OCI-LY1 (cell line): ENCODE measurements at regions not wholly inside any gene's neighbourhood (a gene's known extent, or its start where the extent isn't known, plus 50 kb on each side); places are given as distances from the start of the nearest gene placed in this dataset.
"Not testable (repeated sequence)": the region's sequence is repeated elsewhere in the genome, so short reads cannot be mapped to it uniquely, and the experiment has no call there.

Experiments used
- H2AFZ ChIP-seq: fragments of 200-600 bp; sonication (generic), shearing (Covaris generic); 2 replicates; pipeline ENCODE4 v1.6.0; 2014; ENCODE audit warnings: antibody characterized with exemption, mild to moderate bottlenecking, low read length
- H3F3A ChIP-seq: fragments of 200-600 bp; sonication (generic), shearing (Covaris generic); 2 replicates; pipeline ENCODE4 v1.6.0; 2014; ENCODE audit warnings: mild to moderate bottlenecking, antibody characterized with exemption, low read length, moderate library complexity; ENCODE audit not compliant: insufficient read depth
- H3K27ac ChIP-seq: fragments of 200-600 bp; sonication (generic); 2 replicates; pipeline ENCODE4 v1.5.1; 2014; ENCODE audit warnings: low read length, mixed run types, mild to moderate bottlenecking, low read depth; ENCODE audit not compliant: poor library complexity, severe bottlenecking
- H3K27me3 ChIP-seq: fragments of 200-600 bp; sonication (generic); 2 replicates; pipeline ENCODE4 v1.6.0; 2014; ENCODE audit warnings: antibody characterized with exemption, mild to moderate bottlenecking, low read length, moderate library complexity; ENCODE audit not compliant: insufficient read depth
- H3K36me3 ChIP-seq: fragments of 200-600 bp; sonication (generic); 2 replicates; pipeline ENCODE4 v1.6.1; 2014; ENCODE audit warnings: mild to moderate bottlenecking, antibody characterized with exemption, low read length, moderate library complexity, mixed read lengths; ENCODE audit not compliant: insufficient read depth
- H3K4me1 ChIP-seq: fragments of 200-600 bp; sonication (generic); 2 replicates; pipeline ENCODE4 v1.5.1; 2014; ENCODE audit warnings: mild to moderate bottlenecking, low read length, moderate library complexity; ENCODE audit not compliant: insufficient read depth, severe bottlenecking
- H3K4me2 ChIP-seq: fragments of 200-600 bp; sonication (generic), shearing (Covaris generic); 2 replicates; pipeline ENCODE4 v1.6.1; 2014; ENCODE audit warnings: low read length
- H3K4me3 ChIP-seq: fragments of 200-600 bp; sonication (generic); 2 replicates; pipeline ENCODE4 v1.5.1; 2014; ENCODE audit warnings: low read length, low read depth, mild to moderate bottlenecking, mixed read lengths; ENCODE audit not compliant: poor library complexity, severe bottlenecking
- H3K79me2 ChIP-seq: fragments of 200-600 bp; shearing (Covaris generic); 2 replicates; pipeline ENCODE4 v1.6.1; 2016; ENCODE audit warnings: mixed run types, low read length, mixed read lengths; ENCODE audit not compliant: insufficient read depth
- H3K9ac ChIP-seq: fragments of 200-600 bp; sonication (generic), shearing (Covaris generic); 2 replicates; pipeline ENCODE4 v1.6.1; 2014; ENCODE audit warnings: mild to moderate bottlenecking, low read length, mixed read lengths
- H3K9me2 ChIP-seq: fragments of 200-600 bp; sonication (generic), shearing (Covaris generic); 2 replicates; pipeline ENCODE4 v1.6.1; 2014; ENCODE audit warnings: low read depth, mild to moderate bottlenecking, low read length, mixed read lengths
- H3K9me3 ChIP-seq: fragments of 200-600 bp; shearing (Covaris generic); 2 replicates; pipeline ENCODE4 v1.6.1; 2014; ENCODE audit warnings: low read length, mixed read lengths
- H4K20me1 ChIP-seq: fragments of 200-600 bp; sonication (generic), shearing (Covaris generic); 2 replicates; pipeline ENCODE4 v1.6.0; 2016; ENCODE audit warnings: mild to moderate bottlenecking, low read length; ENCODE audit not compliant: insufficient read depth
- CTCF ChIP-seq: fragments of 200-600 bp; sonication (generic), shearing (Covaris generic); IDR thresholded peaks from 2 replicates; pipeline ENCODE4 v1.5.1; 2017; ENCODE audit warnings: mild to moderate bottlenecking, antibody characterized with exemption, low read length, moderate library complexity, mixed read lengths
- EZH2 ChIP-seq: fragments of 200-600 bp; sonication (generic), shearing (Covaris generic); IDR thresholded peaks from 2 replicates; pipeline ENCODE4 v1.8.0; 2017; ENCODE audit warnings: borderline replicate concordance, mixed run types, mild to moderate bottlenecking, antibody characterized with exemption, low read length, moderate library complexity, mixed read lengths

- H4K20me1 ChIP-seq, result no peaks in the 10 kb centered on the region
- no peak overlapping the region for H3K4me2 ChIP-seq
- no peaks in the 10 kb centered on the region for H3K27me3 ChIP-seq
- no peak overlapping the region for H3K9ac ChIP-seq
- H3K27ac ChIP-seq, result no peak overlapping the region
- no peaks in the 10 kb centered on the region for H3K9me3 ChIP-seq
- H3K4me1 ChIP-seq, result no peaks in the 10 kb centered on the region
- no peaks in the 10 kb centered on the region for H3K9me2 ChIP-seq
- H3K79me2 ChIP-seq, result no peaks in the 10 kb centered on the region
- TF ChIP-seq EZH2 (no peak), CTCF (no peak)
- H3K36me3 ChIP-seq, result no peaks in the 10 kb centered on the region
- no peak overlapping the region for H3K4me3 ChIP-seq
- no peaks in the 10 kb centered on the region for H3F3A ChIP-seq
- H2AFZ ChIP-seq, result no peak overlapping the region
Measured at GRCh38 chr11:23778971-23779370, 717.9 kb upstream of the LUZP2 start.

- Histone ChIP-seq H3F3A (no peaks in the 10 kb centered on the region), H3K9me3 (no peaks in the 10 kb centered on the region), H3K27me3 (no peaks in the 10 kb centered on the region), H3K36me3 (no peaks in the 10 kb centered on the region), H3K79me2 (no peaks in the 10 kb centered on the region), H2AFZ (no peak overlapping the region), H3K9ac (no peak overlapping the region), H3K9me2 (no peaks in the 10 kb centered on the region), H3K4me2 (no peak overlapping the region), H3K4me1 (no peaks in the 10 kb centered on the region), H4K20me1 (no peaks in the 10 kb centered on the region), H3K27ac (no peak overlapping the region), H3K4me3 (no peak overlapping the region)
- TF ChIP-seq CTCF (no peak), EZH2 (no peak)
Measured at GRCh38 chr11:23780231-23780630, 716.6 kb upstream of the LUZP2 start.

GRCh38 chr11:23781803-23782560 is 714.9 kb upstream of the LUZP2 start:
- H2AFZ ChIP-seq, result no peak overlapping the region
- no peaks in the 10 kb centered on the region for H3K9me3 ChIP-seq
- no peaks in the 10 kb centered on the region for H3K36me3 ChIP-seq
- H3K4me3 ChIP-seq, result no peak overlapping the region
- no peaks in the 10 kb centered on the region for H3K27me3 ChIP-seq
- H4K20me1 ChIP-seq, result no peaks in the 10 kb centered on the region
- H3K4me1 ChIP-seq, result no peaks in the 10 kb centered on the region
- H3K79me2 ChIP-seq, result no peaks in the 10 kb centered on the region
- H3K27ac ChIP-seq, result no peak overlapping the region
- no peak overlapping the region for H3K4me2 ChIP-seq
- TF ChIP-seq EZH2 (no peak), CTCF (no peak)
- no peak overlapping the region for H3K9ac ChIP-seq
- H3F3A ChIP-seq, result no peaks in the 10 kb centered on the region
- H3K9me2 ChIP-seq, result no peaks in the 10 kb centered on the region

- H2AFZ ChIP-seq, H3K4me1 ChIP-seq, H3K9me2 ChIP-seq, H3K9me3 ChIP-seq, H3K27me3 ChIP-seq, H3K9ac ChIP-seq, H3K4me3 ChIP-seq, H3K27ac ChIP-seq, H4K20me1 ChIP-seq, H3K79me2 ChIP-seq, H3K36me3 ChIP-seq, H3F3A ChIP-seq, H3K4me2 ChIP-seq: not testable (repeated sequence)
Measured at GRCh38 chr11:23786974-23787373, 709.9 kb upstream of the LUZP2 start.
